Mammary epithelial cell (primary cell): ENCODE measurements at regions not wholly inside any gene's neighbourhood (a gene's known extent, or its start where the extent isn't known, plus 50 kb on each side); places are given as distances from the start of the nearest gene placed in this dataset.

Source experiments
- EZH2 ChIP-seq: IDR thresholded peaks from 2 replicates; pipeline ENCODE4 v1.6.1; 2012; ENCODE audit warnings: low read length, inconsistent platforms, borderline replicate concordance
- TF ChIP-seq, protein P1 (sequence below), 2 donors: IDR thresholded peaks in 1 of 2; conservative IDR thresholded peaks in 1 of 2; 2 replicates each; pipeline ENCODE4 v1.5.1; 2011 to 2012; ENCODE audit warnings: inconsistent platforms in 2 of 2, low read length in 2 of 2, mild to moderate bottlenecking in 2 of 2, control low read depth in 1 of 2, low read depth in 1 of 2; ENCODE audit not compliant: insufficient read depth in 1 of 2; ENCODE audit errors: extremely low read depth in 1 of 2

DNA sequence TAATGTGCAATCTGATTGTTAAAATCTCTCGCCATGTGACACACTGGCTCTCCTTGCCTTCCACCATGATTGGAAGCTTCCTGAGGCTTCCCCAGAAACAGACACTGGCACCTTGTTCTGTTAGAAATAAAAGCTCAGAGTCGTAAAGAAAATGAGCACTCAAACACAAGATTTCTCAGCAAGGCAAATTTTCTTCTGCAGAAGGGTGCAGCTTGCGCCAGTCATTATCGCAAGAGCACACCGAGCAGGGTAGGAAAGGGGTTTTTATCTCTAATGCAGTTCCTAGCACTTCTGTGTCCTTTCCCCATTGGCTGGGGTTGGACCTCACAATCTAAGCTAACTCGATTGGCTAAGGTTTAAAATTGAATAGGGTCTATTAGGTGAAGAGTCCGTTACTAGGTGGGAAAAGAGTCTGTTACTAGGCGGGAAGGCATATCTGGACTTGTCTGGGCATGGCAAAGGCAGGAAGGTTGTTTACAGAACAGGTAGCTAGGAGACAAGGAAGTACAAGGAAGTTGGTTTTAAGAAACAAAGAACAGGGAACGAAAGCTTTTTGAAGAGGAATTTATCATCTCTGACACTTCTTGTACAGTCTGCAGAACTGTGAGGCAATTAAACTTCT lies 62.6 kb upstream of the BICD1 start:
- TF ChIP-seq, protein P1, sequence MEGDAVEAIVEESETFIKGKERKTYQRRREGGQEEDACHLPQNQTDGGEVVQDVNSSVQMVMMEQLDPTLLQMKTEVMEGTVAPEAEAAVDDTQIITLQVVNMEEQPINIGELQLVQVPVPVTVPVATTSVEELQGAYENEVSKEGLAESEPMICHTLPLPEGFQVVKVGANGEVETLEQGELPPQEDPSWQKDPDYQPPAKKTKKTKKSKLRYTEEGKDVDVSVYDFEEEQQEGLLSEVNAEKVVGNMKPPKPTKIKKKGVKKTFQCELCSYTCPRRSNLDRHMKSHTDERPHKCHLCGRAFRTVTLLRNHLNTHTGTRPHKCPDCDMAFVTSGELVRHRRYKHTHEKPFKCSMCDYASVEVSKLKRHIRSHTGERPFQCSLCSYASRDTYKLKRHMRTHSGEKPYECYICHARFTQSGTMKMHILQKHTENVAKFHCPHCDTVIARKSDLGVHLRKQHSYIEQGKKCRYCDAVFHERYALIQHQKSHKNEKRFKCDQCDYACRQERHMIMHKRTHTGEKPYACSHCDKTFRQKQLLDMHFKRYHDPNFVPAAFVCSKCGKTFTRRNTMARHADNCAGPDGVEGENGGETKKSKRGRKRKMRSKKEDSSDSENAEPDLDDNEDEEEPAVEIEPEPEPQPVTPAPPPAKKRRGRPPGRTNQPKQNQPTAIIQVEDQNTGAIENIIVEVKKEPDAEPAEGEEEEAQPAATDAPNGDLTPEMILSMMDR (conservative IDR thresholded peaks at IDR 0.05 in 1 of 2, IDR thresholded peaks at IDR 0.05 in 1 of 2; ENCODE audit: extremely low read depth in 1 of 2, insufficient read depth in 1 of 2, low read depth in 1 of 2, low read length in 2 of 2) = no peak
- no peak for TF ChIP-seq EZH2
